ENCODE measurements at regions not wholly inside any gene's neighbourhood (a gene's known extent, or its start where the extent isn't known, plus 50 kb on each side); places are given as distances from the start of the nearest gene placed in this dataset.

DNA sequence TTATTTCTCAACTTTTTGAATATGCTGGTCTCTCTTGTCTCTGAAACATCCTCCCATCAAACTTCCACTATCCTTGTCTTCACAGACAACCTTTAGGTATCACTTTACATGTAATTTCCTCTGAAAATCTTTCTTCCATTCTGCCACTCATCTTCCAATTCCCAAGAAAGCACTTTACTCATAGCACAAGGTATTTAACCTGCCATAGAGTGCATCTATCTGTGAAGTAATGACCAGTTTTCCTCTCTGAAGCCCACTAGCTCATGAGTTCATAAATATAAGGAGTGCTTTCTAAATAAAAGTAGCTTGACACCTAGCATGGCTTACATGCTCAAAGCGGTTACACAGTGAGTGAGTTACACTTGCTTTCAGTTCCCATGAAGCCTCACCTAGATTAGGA lies 160.7 kb upstream of the CMC1 start:
- DNase-seq, result no peak
- intact Hi-C loops (cut with DNase I; ENCODE audit: low total_unique reads), result no loop called here
- WGBS, 5 donors, result 65 to 83% (median 79%) methylated on average over 1 of the region's 1 CpG
- Histone ChIP-seq H3K4me1 (no peaks in the 10 kb centered on the region), H3K4me3 (no peak overlapping the region), H3K27ac (no peak overlapping the region), H3K27me3 (no peaks in the 10 kb centered on the region), H3K9me3 (no peaks in the 10 kb centered on the region), H3K36me3 (no peaks in the 10 kb centered on the region)
- no peak for TF ChIP-seq POLR2A (IDR thresholded peaks at IDR 0.05)
- TF ChIP-seq, protein P1, sequence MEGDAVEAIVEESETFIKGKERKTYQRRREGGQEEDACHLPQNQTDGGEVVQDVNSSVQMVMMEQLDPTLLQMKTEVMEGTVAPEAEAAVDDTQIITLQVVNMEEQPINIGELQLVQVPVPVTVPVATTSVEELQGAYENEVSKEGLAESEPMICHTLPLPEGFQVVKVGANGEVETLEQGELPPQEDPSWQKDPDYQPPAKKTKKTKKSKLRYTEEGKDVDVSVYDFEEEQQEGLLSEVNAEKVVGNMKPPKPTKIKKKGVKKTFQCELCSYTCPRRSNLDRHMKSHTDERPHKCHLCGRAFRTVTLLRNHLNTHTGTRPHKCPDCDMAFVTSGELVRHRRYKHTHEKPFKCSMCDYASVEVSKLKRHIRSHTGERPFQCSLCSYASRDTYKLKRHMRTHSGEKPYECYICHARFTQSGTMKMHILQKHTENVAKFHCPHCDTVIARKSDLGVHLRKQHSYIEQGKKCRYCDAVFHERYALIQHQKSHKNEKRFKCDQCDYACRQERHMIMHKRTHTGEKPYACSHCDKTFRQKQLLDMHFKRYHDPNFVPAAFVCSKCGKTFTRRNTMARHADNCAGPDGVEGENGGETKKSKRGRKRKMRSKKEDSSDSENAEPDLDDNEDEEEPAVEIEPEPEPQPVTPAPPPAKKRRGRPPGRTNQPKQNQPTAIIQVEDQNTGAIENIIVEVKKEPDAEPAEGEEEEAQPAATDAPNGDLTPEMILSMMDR (IDR thresholded peaks at IDR 0.05), result no peak
- TF ChIP-seq POLR2AphosphoS5 (IDR thresholded peaks at IDR 0.05), result no peak
- TF ChIP-seq EP300 (IDR thresholded peaks at IDR 0.05), result no peak

DNA sequence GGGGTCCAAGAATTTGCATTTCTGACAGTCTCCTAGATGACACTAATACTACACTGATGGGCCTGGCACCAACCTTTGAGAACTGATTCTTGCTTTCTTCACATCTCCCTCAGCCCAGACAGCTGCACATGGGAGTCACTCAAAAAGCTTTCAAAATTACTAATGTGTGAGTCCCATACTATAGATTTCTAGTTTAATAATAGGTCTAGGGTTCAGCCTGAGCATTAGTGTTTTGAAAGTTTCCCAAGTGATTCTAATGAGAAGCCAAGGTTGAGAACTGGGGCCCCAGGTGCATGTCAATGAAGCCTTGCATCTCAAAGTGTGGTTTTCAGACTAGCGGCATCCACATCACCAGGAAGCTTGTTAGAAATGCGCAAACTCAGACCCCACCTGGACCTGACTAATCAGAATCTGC lies 159.9 kb upstream of the CMC1 start:
- no peaks in the 10 kb centered on the region for H3K4me1 ChIP-seq
- no peak overlapping the region for H3K27ac ChIP-seq
- no peaks in the 10 kb centered on the region for H3K9me3 ChIP-seq
- no peak for TF ChIP-seq POLR2A (IDR thresholded peaks at IDR 0.05)
- no peak for TF ChIP-seq POLR2AphosphoS5 (IDR thresholded peaks at IDR 0.05)
- TF ChIP-seq EP300 (IDR thresholded peaks at IDR 0.05), result no peak
- TF ChIP-seq, protein P1 (IDR thresholded peaks at IDR 0.05), result no peak
- 75 to 100% (median 86%) methylated on average over 2 of the region's 2 CpGs for WGBS, 5 donors
- no peak overlapping the region for H3K4me3 ChIP-seq
- H3K27me3 ChIP-seq, result no peaks in the 10 kb centered on the region
- H3K36me3 ChIP-seq, result no peaks in the 10 kb centered on the region
- intact Hi-C loops (cut with DNase I; ENCODE audit: low total_unique reads), result no loop called here
- DNase-seq, result no peak

DNA sequence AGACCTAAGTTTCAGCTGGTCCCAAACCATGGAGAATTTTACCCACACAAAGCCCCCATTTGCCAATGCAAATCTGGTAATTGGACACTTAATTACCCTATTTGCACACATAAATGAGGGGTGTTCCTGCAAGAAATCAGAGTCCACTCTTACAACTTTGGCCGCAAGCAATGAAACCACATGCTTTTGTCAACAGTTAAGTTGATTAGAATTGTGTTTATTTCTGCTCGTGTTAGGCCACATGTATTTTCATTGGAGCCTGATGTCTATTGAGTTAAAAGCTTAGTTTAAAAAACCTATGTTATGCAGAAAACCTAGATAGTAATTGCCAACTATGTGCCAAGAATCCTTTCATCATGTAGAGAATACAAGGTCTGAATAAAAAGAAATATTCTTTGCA lies 153.8 kb upstream of the CMC1 start:
- peaks cover 0 to 7% (median 3%) of the 10 kb centered on the region in 4 donors for H3K9me3 ChIP-seq
- no peaks in the 10 kb centered on the region for H3K36me3 ChIP-seq
- no peaks in the 10 kb centered on the region for H3K4me1 ChIP-seq
- H3K4me3 ChIP-seq, result no peak overlapping the region
- intact Hi-C loops (cut with DNase I; ENCODE audit: low total_unique reads), result no loop called here
- no peak for DNase-seq
- no peak overlapping the region for H3K27ac ChIP-seq
- TF ChIP-seq EP300 (IDR thresholded peaks at IDR 0.05), result no peak
- TF ChIP-seq, protein P1 (IDR thresholded peaks at IDR 0.05), result no peak
- TF ChIP-seq POLR2A (IDR thresholded peaks at IDR 0.05), result no peak
- 51 to 64% (median 58%) methylated on average over 2 of the region's 2 CpGs for WGBS, 5 donors
- H3K27me3 ChIP-seq, result no peaks in the 10 kb centered on the region

DNA sequence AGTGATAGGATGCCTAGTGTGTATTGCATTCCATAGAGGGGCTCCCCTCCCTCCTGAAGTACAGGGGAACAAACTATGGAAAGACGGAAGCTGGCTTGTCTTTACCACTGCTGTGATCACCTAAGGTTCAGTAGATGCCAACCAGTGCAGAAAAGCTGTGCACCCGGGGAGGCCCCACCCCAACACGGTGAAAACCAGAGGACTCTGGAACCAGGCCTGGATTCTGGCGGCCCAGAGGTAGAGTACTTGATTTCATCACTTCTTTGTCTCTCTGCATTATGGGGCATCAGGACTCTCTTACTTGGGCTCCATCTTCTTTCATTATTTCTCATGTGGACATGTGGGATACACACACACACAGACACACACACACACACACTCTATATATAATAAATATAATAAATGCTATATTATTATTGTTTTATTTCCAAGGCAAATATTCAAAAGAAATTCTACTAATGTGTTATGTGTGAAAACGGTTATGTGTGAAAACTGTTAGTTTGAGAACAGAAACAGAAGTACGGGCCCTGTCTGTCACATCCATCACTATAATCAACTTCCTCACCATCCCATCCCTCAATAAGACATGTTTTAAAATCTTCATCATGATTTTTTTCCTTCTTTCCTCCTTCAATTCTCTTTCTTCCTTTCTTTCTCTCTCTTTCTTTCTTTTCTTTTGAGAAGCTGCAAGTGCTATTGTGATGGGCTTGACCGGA lies 152.4 kb upstream of the CMC1 start:
- intact Hi-C loops (cut with DNase I; ENCODE audit: low total_unique reads), result no loop called here
- no peak overlapping the region for H3K27ac ChIP-seq
- H3K9me3 ChIP-seq, result peaks cover 0 to 20% (median 11%) of the 10 kb centered on the region in 4 donors
- H3K27me3 ChIP-seq, result no peaks in the 10 kb centered on the region
- DNase-seq, result no peak
- 80 to 89% (median 84%) methylated on average over 7 of the region's 7 CpGs for WGBS, 5 donors
- H3K36me3 ChIP-seq, result no peaks in the 10 kb centered on the region
- no peak overlapping the region for H3K4me3 ChIP-seq
- TF ChIP-seq EP300 (IDR thresholded peaks at IDR 0.05) (no peak), POLR2A (IDR thresholded peaks at IDR 0.05) (no peak), POLR2AphosphoS5 (IDR thresholded peaks at IDR 0.05) (no peak)
- TF ChIP-seq, protein P1 (IDR thresholded peaks at IDR 0.05), result no peak
- H3K4me1 ChIP-seq, result no peaks in the 10 kb centered on the region
